Lower leg skin (tissue), 3 donors: ENCODE measurements at regions not wholly inside any gene's neighbourhood (a gene's known extent, or its start where the extent isn't known, plus 50 kb on each side); places are given as distances from the start of the nearest gene placed in this dataset.

ENCODE experiments used
- CTCF ChIP-seq, 3 donors: fragments of 450-650 bp; IDR thresholded peaks; one replicate each; pipeline ENCODE4 v1.5.1; 2016; ENCODE audit warnings: antibody characterized with exemption in 3 of 3, mild to moderate bottlenecking in 3 of 3, moderate library complexity in 2 of 3
- POLR2A ChIP-seq, 2 donors: fragments of 450-650 bp; IDR thresholded peaks; one replicate each; pipeline ENCODE4 v1.6.1; 2016 to 2017; ENCODE audit warnings: antibody characterized with exemption in 2 of 2, mild to moderate bottlenecking in 1 of 2, moderate library complexity in 1 of 2

- no peak for TF ChIP-seq CTCF (IDR thresholded peaks at IDR 0.05)
- no peak for TF ChIP-seq POLR2A (IDR thresholded peaks at IDR 0.05)
Observed at GRCh38 chr4:36547383-36547782, 266.0 kb downstream of the DTHD1 start.
